Glutamatergic neuron (in vitro differentiated cells): ENCODE measurements at regions not wholly inside any gene's neighbourhood (a gene's known extent, or its start where the extent isn't known, plus 50 kb on each side); places are given as distances from the start of the nearest gene placed in this dataset.

Source experiments
- DNase-seq: peaks from one replicate; pipeline ENCODE4 v3.0.0; 2022
- H3K27ac Mint-ChIP-seq: one replicate; pipeline ENCODE4 v1.8.0; 2020; ENCODE audit warnings: mild to moderate bottlenecking, mixed read lengths, inconsistent platforms; ENCODE audit not compliant: unreplicated experiment
- H3K27me3 Mint-ChIP-seq: one replicate; pipeline ENCODE4 v1.8.0; 2020; ENCODE audit warnings: mild to moderate bottlenecking, moderate library complexity, mixed read lengths, inconsistent platforms; ENCODE audit not compliant: unreplicated experiment
- H3K36me3 Mint-ChIP-seq: one replicate; pipeline ENCODE4 v1.8.0; 2020; ENCODE audit warnings: mild to moderate bottlenecking, mixed read lengths, inconsistent platforms; ENCODE audit not compliant: unreplicated experiment
- H3K4me1 Mint-ChIP-seq: one replicate; pipeline ENCODE4 v1.8.0; 2020; ENCODE audit warnings: mild to moderate bottlenecking, low read depth, mixed read lengths, inconsistent platforms; ENCODE audit not compliant: unreplicated experiment
- H3K4me3 Mint-ChIP-seq: one replicate; pipeline ENCODE4 v1.8.0; 2020; ENCODE audit warnings: mild to moderate bottlenecking, mixed read lengths, inconsistent platforms; ENCODE audit not compliant: unreplicated experiment
- H3K9me3 Mint-ChIP-seq: one replicate; pipeline ENCODE4 v1.8.0; 2020; ENCODE audit warnings: mild to moderate bottlenecking, moderate library complexity, mixed read lengths, inconsistent platforms; ENCODE audit not compliant: unreplicated experiment
- CTCF ChIP-seq: fragments of 200-600 bp; sonication (generic); IDR thresholded peaks from one replicate; pipeline ENCODE4 v1.5.0; 2021; ENCODE audit not compliant: partially characterized antibody, unreplicated experiment

DNA sequence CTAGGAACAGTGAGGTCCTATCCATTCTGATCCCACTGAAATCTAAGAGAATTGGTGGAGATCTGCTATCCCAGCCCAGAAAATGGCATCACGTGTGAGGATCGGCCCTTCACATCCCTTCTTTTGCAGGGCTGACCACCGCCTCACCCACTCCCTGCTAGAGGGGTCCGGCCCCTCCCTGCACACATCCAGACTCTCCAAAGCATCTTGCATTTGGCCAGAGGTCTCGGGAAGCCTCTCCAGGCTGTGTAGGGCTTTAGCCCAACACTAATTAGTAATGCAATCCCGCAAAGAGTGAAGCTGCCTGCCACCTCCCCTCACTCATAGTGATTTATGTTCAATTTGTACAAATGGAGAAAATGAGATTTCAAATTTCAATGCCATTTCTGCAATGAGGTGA, 434.4 kb upstream of the ZFHX3 start:
- no peak for DNase-seq
- Mint-ChIP-seq H3K36me3 (no peaks in the 10 kb centered on the region), H3K4me1 (peaks cover 39% of the 10 kb centered on the region), H3K9me3 (peaks cover 7% of the 10 kb centered on the region), H3K27me3 (peaks cover 4% of the 10 kb centered on the region), H3K27ac (no peak overlapping the region), H3K4me3 (no peak overlapping the region)
- no peak for TF ChIP-seq CTCF

GRCh38 chr16:73480381-73480780, 432.5 kb upstream of the ZFHX3 start:
- H3K4me1 Mint-ChIP-seq, result peaks cover 33% of the 10 kb centered on the region
- no peak overlapping the region for H3K4me3 Mint-ChIP-seq
- DNase-seq, result no peak
- no peak overlapping the region for H3K27ac Mint-ChIP-seq
- no peaks in the 10 kb centered on the region for H3K36me3 Mint-ChIP-seq
- H3K27me3 Mint-ChIP-seq, result peaks cover 4% of the 10 kb centered on the region
- no peak for TF ChIP-seq CTCF
- H3K9me3 Mint-ChIP-seq, result peaks cover 3% of the 10 kb centered on the region

DNA sequence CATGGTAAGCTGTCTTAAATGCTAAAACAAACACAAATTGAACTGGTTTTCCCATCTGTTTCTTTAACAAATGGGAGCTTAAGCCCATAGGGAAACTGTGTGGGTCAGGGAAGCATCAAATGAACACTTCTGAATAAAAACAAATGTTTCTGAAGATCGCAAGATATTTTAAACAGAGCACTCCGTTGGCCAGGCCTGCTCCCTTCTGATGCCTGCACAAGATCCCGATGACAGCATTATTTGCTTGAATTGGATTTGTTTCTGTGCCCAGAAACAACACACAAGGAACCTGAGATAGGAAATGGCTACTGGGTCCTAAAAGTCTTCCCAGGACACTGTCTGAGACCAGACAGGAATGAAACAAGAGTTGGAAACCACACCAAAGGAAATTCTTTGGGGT, 425.8 kb upstream of the ZFHX3 start:
- H3K4me3 Mint-ChIP-seq, result no peak overlapping the region
- no peaks in the 10 kb centered on the region for H3K27me3 Mint-ChIP-seq
- H3K9me3 Mint-ChIP-seq, result no peaks in the 10 kb centered on the region
- H3K27ac Mint-ChIP-seq, result no peak overlapping the region
- DNase-seq, result no peak
- peaks cover 2% of the 10 kb centered on the region for H3K4me1 Mint-ChIP-seq
- H3K36me3 Mint-ChIP-seq, result no peaks in the 10 kb centered on the region
- TF ChIP-seq CTCF, result no peak

DNA sequence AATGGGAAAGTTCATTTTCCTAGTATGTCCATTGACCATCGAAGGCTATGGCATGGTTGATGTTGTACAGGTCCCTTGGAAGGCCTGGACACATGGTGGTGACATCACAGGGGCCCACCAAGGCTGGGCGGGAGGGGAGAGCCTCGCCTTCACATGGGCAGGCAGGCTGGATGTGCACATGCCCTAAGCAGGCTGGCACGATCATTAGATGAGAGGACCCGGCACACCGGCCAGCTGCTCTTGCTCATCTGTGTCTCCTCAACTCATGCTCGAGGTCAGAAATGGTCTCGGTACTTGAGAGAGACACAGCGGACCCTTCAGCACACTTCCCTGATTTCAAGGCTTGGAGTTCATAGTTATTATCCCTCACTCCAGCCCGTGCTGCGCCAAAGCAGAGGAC, 416.9 kb upstream of the ZFHX3 start:
- DNase-seq, result no peak
- H3K36me3 Mint-ChIP-seq, result peaks cover 13% of the 10 kb centered on the region
- TF ChIP-seq CTCF, result no peak
- H3K27ac Mint-ChIP-seq, result no peak overlapping the region
- H3K4me1 Mint-ChIP-seq, result no peaks in the 10 kb centered on the region
- peaks cover 2% of the 10 kb centered on the region for H3K9me3 Mint-ChIP-seq
- no peak overlapping the region for H3K4me3 Mint-ChIP-seq
- H3K27me3 Mint-ChIP-seq, result no peaks in the 10 kb centered on the region

DNA sequence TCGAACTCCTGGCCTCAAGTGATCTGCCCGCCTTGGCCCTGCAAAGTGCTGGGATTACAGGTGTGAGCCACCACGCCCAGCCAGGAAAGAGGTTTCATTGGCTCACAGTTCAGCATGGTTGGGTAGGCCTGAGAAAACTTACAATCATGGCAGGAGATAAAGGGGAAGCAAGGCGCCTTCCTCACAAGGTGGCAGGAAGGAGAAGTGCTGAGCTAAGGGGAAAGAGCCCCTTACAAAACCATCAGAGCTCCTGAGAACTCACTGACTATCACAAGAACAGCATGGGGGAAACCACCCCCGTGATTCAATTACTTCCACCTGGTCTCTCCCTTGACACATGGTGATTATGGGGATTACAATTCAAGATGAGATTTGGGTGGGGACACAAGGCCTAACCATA, 411.7 kb upstream of the ZFHX3 start:
- Mint-ChIP-seq H3K4me1 (no peaks in the 10 kb centered on the region), H3K27me3 (no peaks in the 10 kb centered on the region), H3K4me3 (no peak overlapping the region), H3K36me3 (peaks cover 8% of the 10 kb centered on the region), H3K9me3 (peaks cover 2% of the 10 kb centered on the region), H3K27ac (no peak overlapping the region)
- no peak for DNase-seq
- TF ChIP-seq CTCF, result no peak
